Hematopoietic multipotent progenitor cell treated with erythropoietin and hydrocortisone succinate and interleukin-3 and kit ligand, for 15 days (in vitro differentiated cells): ENCODE measurements at regions not wholly inside any gene's neighbourhood (a gene's known extent, or its start where the extent isn't known, plus 50 kb on each side); places are given as distances from the start of the nearest gene placed in this dataset.

Experiments used
- DNase-seq: peaks from one replicate; pipeline ENCODE4 v3.0.0-alpha.2; 2015; ENCODE audit warnings: low spot score

GRCh38 chr2:120866071-120866470 is 130.4 kb downstream of the GLI2 start:
- DNase-seq: no peak

GRCh38 chr2:120866483-120867140 is 130.9 kb downstream of the GLI2 start:
- DNase-seq: no peak

- DNase-seq: no peak
Observed at GRCh38 chr2:120867290-120868241, 131.9 kb downstream of the GLI2 start.

GRCh38 chr2:120868366-120868765 is 132.7 kb downstream of the GLI2 start:
- DNase-seq: no peak

- DNase-seq: no peak
Observed at GRCh38 chr2:120869036-120869729, 133.5 kb downstream of the GLI2 start.

- DNase-seq: no peak
Observed at GRCh38 chr2:120869730-120870466, 134.2 kb downstream of the GLI2 start.

GRCh38 chr2:120870467-120870788 is 134.8 kb downstream of the GLI2 start:
- no peak for DNase-seq

- no peak for DNase-seq
Observed at GRCh38 chr2:120871016-120871635, 135.5 kb downstream of the GLI2 start.

- DNase-seq: no peak
Observed at GRCh38 chr2:120871881-120872620, 136.4 kb downstream of the GLI2 start.

- DNase-seq: no peak
Observed at GRCh38 chr2:120873958-120874887, 138.6 kb downstream of the GLI2 start.

GRCh38 chr2:120874888-120875275 is 139.2 kb downstream of the GLI2 start:
- DNase-seq: no peak

- DNase-seq: no peak
Observed at GRCh38 chr2:120875431-120875830, 139.8 kb downstream of the GLI2 start.

GRCh38 chr2:120876526-120877280 is 141.0 kb downstream of the GLI2 start:
- no peak for DNase-seq

GRCh38 chr2:120877409-120877808 is 141.7 kb downstream of the GLI2 start:
- DNase-seq: no peak

GRCh38 chr2:120878970-120879369 is 143.3 kb downstream of the GLI2 start:
- no peak for DNase-seq

- no peak for DNase-seq
Observed at GRCh38 chr2:120879431-120880295, 144.0 kb downstream of the GLI2 start.

- DNase-seq: no peak
Observed at GRCh38 chr2:120880381-120880780, 144.7 kb downstream of the GLI2 start.
